K562 (cell line): ENCODE measurements at regions not wholly inside any gene's neighbourhood (a gene's known extent, or its start where the extent isn't known, plus 50 kb on each side); places are given as distances from the start of the nearest gene placed in this dataset.

Source experiments
- ATAC-seq: fragments of 200-7000 bp; cut with Tn5 transposase; 3 replicates; pipeline ENCODE4 v1.9.1; 2020; ENCODE audit warnings: moderate library complexity
- BruUV-seq: library from RNA; stranded (reverse); fragments of 400-500 nt; replicated peaks from 2 replicates; lab custom pipeline; 2021; lab: Mats Ljungman, UMichigan
- CTCF ChIA-PET: fragments of 300-600 bp; formaldehyde crosslinking; extraction: SDS; loops from one replicate; lab custom pipeline; 2021; ENCODE audit warnings: low intra/inter-chr PET ratio; lab: Yijun Ruan, JAX
- POLR2A ChIA-PET: fragments of 300-600, 350-650 bp; sonication (Branson Sonifier 250); formaldehyde crosslinking; extraction: SDS; loops from one replicate; lab custom pipeline; 2021; ENCODE audit warnings: antibody characterized with exemption, inconsistent platforms; lab: Yijun Ruan, JAX
- DNase-seq, 4 experiments: peaks; one replicate each; pipeline versions ENCODE4 v3.0.0 to v3.0.0-alpha.2; 2011 to 2018; ENCODE audit warnings: low spot score in 3 of 4, mixed read lengths in 3 of 4; ENCODE audit errors: extremely low read depth in 1 of 4
- FAIRE-seq: peaks from 2 replicates; lab custom pipeline; 2011; peaks lifted over from hg19 to GRCh38; lab: Jason Lieb, UNC
- H2AFZ ChIP-seq: 2 replicates; pipeline ENCODE4 v1.6.0; 2011; ENCODE audit warnings: low read depth, low read length, control low read depth, inconsistent platforms
- H3K27ac ChIP-seq: fragments of 200-600 bp; 3 replicates; pipeline ENCODE4 v1.8.0; 2011; ENCODE audit warnings: low read depth, mild to moderate bottlenecking, control low read depth, inconsistent platforms, low read length, moderate library complexity, mixed read lengths; ENCODE audit errors: extremely low read depth
- H3K27me3 ChIP-seq, 2 experiments: fragments of 300-600 bp in 1 of 2; 2 replicates in 1 of 2; 3 replicates in 1 of 2; pipeline versions ENCODE4 v1.6.0 to v1.8.0; 2011; ENCODE audit warnings: inconsistent platforms in 2 of 2, low read length in 2 of 2, mild to moderate bottlenecking in 1 of 2, mixed read lengths in 1 of 2, moderate library complexity in 1 of 2; ENCODE audit not compliant: control insufficient read depth in 2 of 2, insufficient read depth in 2 of 2
- H3K36me3 ChIP-seq: fragments of 300-600 bp; 3 replicates; pipeline ENCODE4 v1.8.0; 2011; ENCODE audit warnings: mild to moderate bottlenecking, low read length, inconsistent platforms; ENCODE audit not compliant: control insufficient read depth, insufficient read depth
- H3K4me1 ChIP-seq, 2 experiments: fragments of 200-600 bp in 1 of 2; replicated peaks in 1 of 2; 2 replicates in 1 of 2; 3 replicates in 1 of 2; pipeline versions ENCODE4 v1.5.1 to v1.8.0; 2011; ENCODE audit warnings: inconsistent platforms in 2 of 2, low read length in 2 of 2, mild to moderate bottlenecking in 1 of 2, mixed read lengths in 1 of 2, moderate library complexity in 1 of 2; ENCODE audit not compliant: control insufficient read depth in 2 of 2, insufficient read depth in 2 of 2
- H3K4me2 ChIP-seq: 2 replicates; pipeline ENCODE4 v1.6.1; 2011; ENCODE audit warnings: low read length, control low read depth, inconsistent platforms, mixed read lengths; ENCODE audit not compliant: insufficient read depth
- H3K4me3 ChIP-seq: fragments of 200-600 bp; sonication (generic), shearing (Covaris generic); 2 replicates; pipeline ENCODE4 v1.5.1; 2016; ENCODE audit warnings: control low read depth, inconsistent platforms
- H3K79me2 ChIP-seq: fragments of 200-600 bp; 3 replicates; pipeline ENCODE4 v1.8.0; 2011; ENCODE audit warnings: low read length, inconsistent platforms; ENCODE audit not compliant: control insufficient read depth, insufficient read depth
- H3K9ac ChIP-seq, 2 experiments: 2 replicates each; pipeline versions ENCODE4 v1.6.0 to v1.6.1; 2011; ENCODE audit warnings: low read depth in 2 of 2, low read length in 2 of 2, control low read depth in 1 of 2, inconsistent platforms in 1 of 2, mild to moderate bottlenecking in 1 of 2, mixed read lengths in 1 of 2; ENCODE audit not compliant: insufficient read depth in 1 of 2
- H3K9me1 ChIP-seq: one replicate; pipeline ENCODE4 v1.6.0; 2011; ENCODE audit warnings: inconsistent platforms, mild to moderate bottlenecking, low read length, moderate library complexity; ENCODE audit not compliant: control insufficient read depth, insufficient read depth
- H3K9me3 ChIP-seq: replicated peaks from 2 replicates; pipeline ENCODE4 v1.5.1; 2011; ENCODE audit warnings: low read depth, low read length, inconsistent platforms; ENCODE audit not compliant: control insufficient read depth, insufficient read depth
- H4K20me1 ChIP-seq: replicated peaks from 2 replicates; pipeline ENCODE4 v1.6.1; 2011; ENCODE audit warnings: low read length, inconsistent platforms, mixed read lengths; ENCODE audit not compliant: control insufficient read depth, insufficient read depth
- HNRNPK ChIP-seq: fragments of 200-400 bp; formaldehyde crosslinking; IDR thresholded peaks from one replicate; pipeline ENCODE4 v1.6.1; 2018; ENCODE audit warnings: mild to moderate bottlenecking, low read depth, low read length; ENCODE audit not compliant: poor library complexity, severe bottlenecking
- HOXB6 ChIP-seq: fragments of 250-450 bp; sonication (Bioruptor Pico); IDR thresholded peaks from 2 replicates; pipeline ENCODE4 v1.5.1; 2022; ENCODE audit warnings: mild to moderate bottlenecking, borderline replicate concordance
- PTRF ChIP-seq: fragments of 450-650 bp; IDR thresholded peaks from 2 replicates; pipeline ENCODE4 v1.6.1; 2016; ENCODE audit warnings: mild to moderate bottlenecking, missing genetic modification characterization, missing compliant biosample characterization
- SMAD2 ChIP-seq: fragments of 150-350 bp; IDR thresholded peaks from 2 replicates; pipeline ENCODE4 v1.6.1; 2014; ENCODE audit warnings: low read depth, mild to moderate bottlenecking, low read length
- TCF7 ChIP-seq: sonication (generic); IDR thresholded peaks from 2 replicates; pipeline ENCODE4 v1.6.1; 2016; ENCODE audit warnings: antibody characterized with exemption, borderline replicate concordance
- ZNF146 ChIP-seq: IDR thresholded peaks from one replicate; pipeline ENCODE4 v1.6.1; 2018; ENCODE audit warnings: missing compliant biosample characterization; ENCODE audit not compliant: unreplicated experiment
- ZNF253 ChIP-seq: fragments of 250-450 bp; sonication (Bioruptor Pico); conservative IDR thresholded peaks from 2 replicates; pipeline ENCODE4 v1.6.1; 2021; ENCODE audit warnings: mild to moderate bottlenecking
- WGBS: fragments of 100-300 bp; shearing (Covaris generic); methylation state at CpG from one replicate; pipeline ENCODE4 v1.1.6; 2016; ENCODE audit warnings: low coverage, mixed read lengths; ENCODE audit not compliant: insufficient coverage; ENCODE audit errors: missing lambda C conversion rate; 5-methylcytosine and 5-hydroxymethylcytosine counted together
- in situ Hi-C: fragments of 300-500 bp; cut with MboI; formaldehyde crosslinking; loops from 4 replicates; pipeline ENCODE4 v1.15.0; 2018; ENCODE audit warnings: inconsistent platforms, mixed read lengths
- intact Hi-C: fragments of 100-400 bp; cut with micrococcal nuclease; formaldehyde crosslinking; loops from 2 replicates; pipeline ENCODE4 v1.14.2; 2022
- TF ChIP-seq, protein P1 (sequence below): fragments of 250-450 bp; sonication (Bioruptor Pico); IDR thresholded peaks from 2 replicates; pipeline ENCODE4 v1.8.0; 2021; ENCODE audit warnings: moderate library complexity, mild to moderate bottlenecking, inconsistent platforms

GRCh38 chr3:18208091-18208490 is 217.0 kb downstream of the SATB1 start:
- ATAC-seq, result no peak
- Histone ChIP-seq H2AFZ (no peak overlapping the region), H3K9ac (no peak overlapping the region), H3K4me2 (no peak overlapping the region), H3K27me3 (no peaks in the 10 kb centered on the region), H3K4me3 (no peak overlapping the region), H3K36me3 (no peaks in the 10 kb centered on the region), H3K4me1 (no peaks in the 10 kb centered on the region; a peak in 1 of 5 replicates), H3K9me3 (no peaks in the 10 kb centered on the region), H3K9me1 (no peaks in the 10 kb centered on the region), H3K79me2 (no peaks in the 10 kb centered on the region), H3K27ac (no peak overlapping the region), H4K20me1 (no peaks in the 10 kb centered on the region)
- POLR2A ChIA-PET, result no interaction called here
- in situ Hi-C loops (no loop called here), intact Hi-C loops (no loop called here)
- no peak for TF ChIP-seq TCF7
- TF ChIP-seq HOXB6, result no peak
- TF ChIP-seq PTRF (tag), result no peak
- TF ChIP-seq, protein P1, sequence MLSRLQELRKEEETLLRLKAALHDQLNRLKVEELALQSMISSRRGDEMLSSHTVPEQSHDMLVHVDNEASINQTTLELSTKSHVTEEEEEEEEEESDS, result no peak
- no peak for TF ChIP-seq SMAD2
- TF ChIP-seq HNRNPK, result no peak
- no peak for TF ChIP-seq ZNF146 (CRISPR knock-in tag)
- TF ChIP-seq ZNF253 (CRISPR knock-in tag), result no peak
- DNase-seq, result no peak
- CTCF ChIA-PET, result interaction anchor here (0.6 kb wide), 1 partner anchor 167 kb away, joined by 3 read pairs; no protein-coding TSS in a partner anchor
- WGBS, result 0% methylated on average over 2 of the region's 2 CpGs
- no peak for FAIRE-seq
- no TSS peak for BruUV-seq
